Hepatocyte (in vitro differentiated cells): ENCODE measurements at regions not wholly inside any gene's neighbourhood (a gene's known extent, or its start where the extent isn't known, plus 50 kb on each side); places are given as distances from the start of the nearest gene placed in this dataset.

Experiments used
- EZH2 ChIP-seq: fragments of 200-600 bp; sonication (generic); IDR thresholded peaks from 2 replicates; pipeline ENCODE4 v1.6.1; 2016; ENCODE audit warnings: antibody characterized with exemption, mild to moderate bottlenecking, borderline replicate concordance
- EZH2phosphoT487 ChIP-seq: fragments of 200-600 bp; sonication (generic); IDR thresholded peaks from one replicate; pipeline ENCODE4 v1.6.1; 2018; ENCODE audit warnings: antibody characterized with exemption, mild to moderate bottlenecking, low read depth, moderate library complexity; ENCODE audit not compliant: unreplicated experiment, severe bottlenecking
- TF ChIP-seq, protein P1 (sequence below): fragments of 200-600 bp; sonication (generic); IDR thresholded peaks from 2 replicates; pipeline ENCODE4 v1.5.1; 2016; ENCODE audit warnings: antibody characterized with exemption, mild to moderate bottlenecking; ENCODE audit not compliant: poor library complexity

DNA sequence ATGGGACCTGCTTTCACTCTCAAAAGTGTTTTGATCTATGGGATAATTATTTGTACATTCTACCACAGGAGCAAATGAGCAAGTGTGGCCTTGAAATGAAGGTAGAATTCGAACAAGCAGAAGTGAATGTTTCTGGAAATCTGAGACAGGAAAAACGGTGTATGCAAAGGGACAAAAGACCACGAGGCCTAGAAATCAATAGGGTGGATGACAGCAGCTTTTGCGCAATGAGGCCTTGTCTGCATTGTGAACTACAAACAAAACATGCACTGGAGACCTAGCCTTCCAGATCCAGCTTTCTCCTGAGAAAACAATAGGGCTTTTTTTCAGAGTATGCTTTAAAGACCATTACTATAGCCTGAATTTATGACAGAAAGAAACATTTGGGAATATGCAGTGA is 1137.0 kb downstream of the ROBO2 start:
- TF ChIP-seq, protein P1, sequence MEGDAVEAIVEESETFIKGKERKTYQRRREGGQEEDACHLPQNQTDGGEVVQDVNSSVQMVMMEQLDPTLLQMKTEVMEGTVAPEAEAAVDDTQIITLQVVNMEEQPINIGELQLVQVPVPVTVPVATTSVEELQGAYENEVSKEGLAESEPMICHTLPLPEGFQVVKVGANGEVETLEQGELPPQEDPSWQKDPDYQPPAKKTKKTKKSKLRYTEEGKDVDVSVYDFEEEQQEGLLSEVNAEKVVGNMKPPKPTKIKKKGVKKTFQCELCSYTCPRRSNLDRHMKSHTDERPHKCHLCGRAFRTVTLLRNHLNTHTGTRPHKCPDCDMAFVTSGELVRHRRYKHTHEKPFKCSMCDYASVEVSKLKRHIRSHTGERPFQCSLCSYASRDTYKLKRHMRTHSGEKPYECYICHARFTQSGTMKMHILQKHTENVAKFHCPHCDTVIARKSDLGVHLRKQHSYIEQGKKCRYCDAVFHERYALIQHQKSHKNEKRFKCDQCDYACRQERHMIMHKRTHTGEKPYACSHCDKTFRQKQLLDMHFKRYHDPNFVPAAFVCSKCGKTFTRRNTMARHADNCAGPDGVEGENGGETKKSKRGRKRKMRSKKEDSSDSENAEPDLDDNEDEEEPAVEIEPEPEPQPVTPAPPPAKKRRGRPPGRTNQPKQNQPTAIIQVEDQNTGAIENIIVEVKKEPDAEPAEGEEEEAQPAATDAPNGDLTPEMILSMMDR, result no peak
- no peak for TF ChIP-seq EZH2
- no peak for TF ChIP-seq EZH2phosphoT487
